GM12801 (cell line): ENCODE measurements at regions not wholly inside any gene's neighbourhood (a gene's known extent, or its start where the extent isn't known, plus 50 kb on each side); places are given as distances from the start of the nearest gene placed in this dataset.
A peak's percentile ranks its signal among the peaks of the same experiment; 100 is the strongest.

Experiments used
- TF ChIP-seq, protein P1 (sequence below): IDR thresholded peaks from one replicate; pipeline ENCODE4 v1.5.1; 2011; ENCODE audit warnings: control low read depth; ENCODE audit not compliant: insufficient read length; ENCODE audit errors: extremely low read depth

- TF ChIP-seq, protein P1, sequence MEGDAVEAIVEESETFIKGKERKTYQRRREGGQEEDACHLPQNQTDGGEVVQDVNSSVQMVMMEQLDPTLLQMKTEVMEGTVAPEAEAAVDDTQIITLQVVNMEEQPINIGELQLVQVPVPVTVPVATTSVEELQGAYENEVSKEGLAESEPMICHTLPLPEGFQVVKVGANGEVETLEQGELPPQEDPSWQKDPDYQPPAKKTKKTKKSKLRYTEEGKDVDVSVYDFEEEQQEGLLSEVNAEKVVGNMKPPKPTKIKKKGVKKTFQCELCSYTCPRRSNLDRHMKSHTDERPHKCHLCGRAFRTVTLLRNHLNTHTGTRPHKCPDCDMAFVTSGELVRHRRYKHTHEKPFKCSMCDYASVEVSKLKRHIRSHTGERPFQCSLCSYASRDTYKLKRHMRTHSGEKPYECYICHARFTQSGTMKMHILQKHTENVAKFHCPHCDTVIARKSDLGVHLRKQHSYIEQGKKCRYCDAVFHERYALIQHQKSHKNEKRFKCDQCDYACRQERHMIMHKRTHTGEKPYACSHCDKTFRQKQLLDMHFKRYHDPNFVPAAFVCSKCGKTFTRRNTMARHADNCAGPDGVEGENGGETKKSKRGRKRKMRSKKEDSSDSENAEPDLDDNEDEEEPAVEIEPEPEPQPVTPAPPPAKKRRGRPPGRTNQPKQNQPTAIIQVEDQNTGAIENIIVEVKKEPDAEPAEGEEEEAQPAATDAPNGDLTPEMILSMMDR = peak; percentile 45
Measured at GRCh38 chr5:173786286-173787187, 101.6 kb upstream of the CPEB4 start.

DNA sequence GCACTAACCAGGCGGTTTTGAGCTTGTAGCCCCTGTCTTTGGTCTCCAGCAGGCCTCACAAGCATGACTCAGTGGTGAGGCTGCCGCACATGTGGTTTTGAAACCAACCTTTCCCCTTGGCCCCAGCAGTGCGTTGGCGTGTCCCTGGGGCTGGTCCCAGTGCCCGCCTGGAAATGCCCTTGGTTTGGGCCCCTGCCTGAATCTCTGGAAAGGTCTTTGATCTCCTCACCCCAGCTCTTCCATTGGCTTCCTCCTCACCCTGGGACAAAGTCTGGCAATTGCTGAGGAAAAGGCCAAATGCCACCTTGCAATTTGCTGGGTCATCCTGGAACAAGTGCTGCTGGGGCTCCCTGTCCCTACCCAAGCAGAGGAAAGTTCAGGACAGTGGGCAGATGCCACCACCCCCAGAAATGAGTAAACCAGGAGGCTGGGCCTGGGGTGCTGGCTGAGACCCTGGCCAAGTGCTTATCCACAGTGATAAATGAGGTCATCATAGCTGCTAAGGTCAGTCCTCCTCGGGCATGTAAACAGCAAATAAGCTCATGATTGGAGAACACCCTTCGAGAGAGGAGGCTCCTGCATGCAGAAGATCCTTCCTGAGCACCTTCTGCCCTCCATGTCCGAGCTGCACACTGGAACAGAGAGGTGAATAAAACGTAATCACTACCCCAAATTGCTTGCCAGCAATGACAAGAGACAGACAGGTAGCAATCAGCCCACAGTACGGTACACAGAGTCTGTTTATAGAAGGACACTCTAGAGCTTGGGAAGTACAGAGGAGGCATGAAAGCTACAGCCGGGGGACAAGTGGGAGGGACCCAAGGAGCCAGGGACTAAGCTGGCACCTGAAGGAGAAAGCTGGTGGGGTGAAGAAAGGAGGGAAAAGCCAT is 98.9 kb upstream of the CPEB4 start:
- TF ChIP-seq, protein P1 = no peak

DNA sequence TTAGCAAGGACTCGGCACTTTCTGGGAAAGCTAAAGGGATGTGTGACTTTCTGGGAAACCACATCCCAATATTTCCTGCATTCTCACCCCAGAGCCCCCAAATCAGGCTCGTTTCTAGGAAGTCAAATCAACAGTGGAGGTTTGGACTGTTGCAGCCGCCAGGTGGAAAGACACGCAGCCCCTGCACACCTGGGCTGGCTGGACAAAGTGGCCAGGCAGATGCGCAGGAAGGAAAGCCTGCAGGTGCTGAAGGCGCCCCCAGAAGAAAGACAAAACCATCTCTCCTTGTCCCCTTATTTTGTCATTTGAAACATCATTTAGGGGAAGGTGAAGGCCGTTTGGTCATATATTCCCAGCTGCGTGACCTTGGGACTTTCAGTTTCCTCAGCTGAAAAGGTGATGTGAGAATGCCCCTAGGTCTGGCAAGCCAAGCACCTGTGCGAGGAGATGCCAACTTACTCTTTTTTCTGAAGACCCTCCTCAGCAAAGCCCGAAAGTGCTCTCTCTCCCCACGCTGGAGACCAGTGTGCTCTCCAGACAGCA is 97.9 kb upstream of the CPEB4 start:
- TF ChIP-seq, protein P1 = no peak

DNA sequence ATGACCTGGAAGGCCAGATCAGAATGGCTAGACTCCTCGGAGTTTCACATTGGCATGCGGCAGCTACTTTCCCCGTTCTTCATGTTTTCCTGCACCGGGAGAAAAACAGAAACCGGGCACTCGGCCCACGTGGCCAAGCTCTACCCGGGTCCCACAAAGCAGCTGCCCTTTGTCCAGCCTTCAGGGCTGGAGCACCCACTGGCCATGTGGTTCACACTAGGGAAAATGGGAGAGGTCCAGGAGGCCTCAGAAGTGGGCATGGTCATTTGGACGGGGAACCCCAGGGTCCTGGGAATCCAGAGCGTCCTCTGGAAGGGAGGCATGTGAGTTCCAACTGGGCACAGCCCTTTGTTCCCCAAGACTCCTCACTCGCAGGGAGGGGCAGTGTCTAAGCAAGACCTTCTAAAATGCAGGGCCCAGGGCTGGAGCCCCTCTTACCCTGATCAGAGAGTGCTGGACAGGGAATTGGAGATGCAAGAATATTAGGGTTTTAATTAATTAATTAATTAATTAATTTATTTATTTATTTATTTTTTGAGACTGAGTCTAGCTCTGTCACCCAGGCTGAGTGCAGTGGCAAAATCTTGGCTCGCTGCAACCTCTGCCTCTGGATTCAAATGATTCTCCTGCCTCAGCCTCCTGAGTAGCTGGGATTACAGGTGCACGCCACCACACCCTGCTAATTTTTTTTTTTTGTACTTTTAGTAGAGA is 97.2 kb upstream of the CPEB4 start:
- TF ChIP-seq, protein P1 = no peak

DNA sequence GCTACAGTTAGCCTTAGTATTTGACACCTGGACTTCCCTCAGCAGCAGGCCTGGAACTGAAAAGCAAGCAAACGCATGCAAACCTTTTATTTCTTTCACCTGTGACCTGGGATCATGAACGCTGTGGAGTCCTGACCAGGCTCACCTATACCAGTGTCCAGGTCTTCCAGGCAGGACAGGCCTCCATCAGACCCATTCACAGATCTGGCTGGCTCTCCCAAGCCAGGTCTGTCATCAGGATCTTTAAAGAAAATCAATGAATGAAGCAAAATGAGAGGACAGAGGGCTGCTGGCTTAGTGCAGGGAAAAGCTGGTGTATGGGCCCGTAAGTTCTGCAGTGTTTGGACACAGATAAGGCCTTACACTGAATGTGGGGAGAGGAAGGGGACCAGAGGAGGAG is 96.3 kb upstream of the CPEB4 start:
- TF ChIP-seq, protein P1 = no peak

- TF ChIP-seq, protein P1 = no peak
Measured at GRCh38 chr5:173792781-173793547, 95.2 kb upstream of the CPEB4 start.
